ENCODE measurements at regions not wholly inside any gene's neighbourhood (a gene's known extent, or its start where the extent isn't known, plus 50 kb on each side); places are given as distances from the start of the nearest gene placed in this dataset.

- no peak for TF ChIP-seq ATF1 (CRISPR knock-in tag; IDR thresholded peaks at IDR 0.05)
- no peak for TF ChIP-seq USF2 (CRISPR knock-in tag; IDR thresholded peaks at IDR 0.05)
- no peak for TF ChIP-seq PREB (CRISPR knock-in tag; IDR thresholded peaks at IDR 0.05; ENCODE audit: borderline replicate concordance)
- TF ChIP-seq CDX4 (CRISPR knock-in tag; IDR thresholded peaks at IDR 0.05; ENCODE audit: borderline replicate concordance) = no peak
- no peak for TF ChIP-seq FOXP4 (CRISPR knock-in tag; IDR thresholded peaks at IDR 0.05)
- no peak for TF ChIP-seq FOXP1 (CRISPR knock-in tag; IDR thresholded peaks at IDR 0.05; ENCODE audit: borderline replicate concordance)
- no peak for TF ChIP-seq MLX (CRISPR knock-in tag; IDR thresholded peaks at IDR 0.05)
- TF ChIP-seq RELA (CRISPR knock-in tag; IDR thresholded peaks at IDR 0.05; ENCODE audit: borderline replicate concordance) = no peak
- TF ChIP-seq SMAD3 (CRISPR knock-in tag; IDR thresholded peaks at IDR 0.05; ENCODE audit: borderline replicate concordance) = no peak
- TF ChIP-seq NFE2L1 (CRISPR knock-in tag; IDR thresholded peaks at IDR 0.05) = no peak
- TF ChIP-seq EMX1 (CRISPR knock-in tag; IDR thresholded peaks at IDR 0.05) = no peak
- no peak for TF ChIP-seq NR2C2 (CRISPR knock-in tag; IDR thresholded peaks at IDR 0.05)
- no peak for TF ChIP-seq ZNF232 (CRISPR knock-in tag; IDR thresholded peaks at IDR 0.05)
- no peak for TF ChIP-seq TEAD4 (CRISPR knock-in tag; IDR thresholded peaks at IDR 0.05)
- no peak for TF ChIP-seq ETV6 (CRISPR knock-in tag; IDR thresholded peaks at IDR 0.05)
- no peak for TF ChIP-seq PRDM15 (CRISPR knock-in tag; IDR thresholded peaks at IDR 0.05)
- TF ChIP-seq GABPB1 (CRISPR knock-in tag; IDR thresholded peaks at IDR 0.05) = no peak
- no peak for TF ChIP-seq ZSCAN18 (CRISPR knock-in tag; IDR thresholded peaks at IDR 0.05)
- Mint-ChIP-seq H3K27me3 (ENCODE audit: low read depth) (no peaks in the 10 kb centered on the region; the same call in 1 of the 2 replicates), H3K27ac (no peak overlapping the region), H3K9me3 (no peaks in the 10 kb centered on the region), H3K36me3 (no peaks in the 10 kb centered on the region), H3K4me3 (no peak overlapping the region), H3K4me1 (no peaks in the 10 kb centered on the region)
- POLR2A ChIA-PET = no interaction called here
- ATAC-seq (no peak), DNase-seq (ENCODE audit: low spot score) (no peak)
- CTCF ChIA-PET = no interaction called here
Observed at GRCh38 chrX:20431486-20431885, 164.8 kb upstream of the RPS6KA3 start.

All from WTC11 (cell line).